ENCODE measurements at regions not wholly inside any gene's neighbourhood (a gene's known extent, or its start where the extent isn't known, plus 50 kb on each side); places are given as distances from the start of the nearest gene placed in this dataset.
"Not testable (repeated sequence)": the region's sequence is repeated elsewhere in the genome, so short reads cannot be mapped to it uniquely, and the experiment has no call there.

- no peak overlapping the region for H3K27ac ChIP-seq (ENCODE audit: low read length)
- H3K36me3 ChIP-seq (ENCODE audit: control insufficient read depth in 1 of 2, insufficient read depth in 2 of 2, low read length in 2 of 2), result no peaks in the 10 kb centered on the region
- H3K9me3 ChIP-seq (ENCODE audit: control insufficient read depth in 1 of 2, low read length in 2 of 2), result no peaks in the 10 kb centered on the region
- no peaks in the 10 kb centered on the region for H3K27me3 ChIP-seq (ENCODE audit: low read depth, low read length)
- no peak overlapping the region for H3K4me3 ChIP-seq (ENCODE audit: low read depth in 1 of 2, low read length in 2 of 2)
- H3K4me1 ChIP-seq (ENCODE audit: control insufficient read depth in 1 of 2, insufficient read depth in 2 of 2, low read length in 2 of 2), result no peaks in the 10 kb centered on the region
Measured at GRCh38 chr10:34957531-34957930, 132.6 kb downstream of the CUL2 start.

GRCh38 chr10:34956756-34957155, 133.4 kb downstream of the CUL2 start:
- Histone ChIP-seq H3K9me3 (ENCODE audit: control insufficient read depth in 1 of 2, low read length in 2 of 2) (no peaks in the 10 kb centered on the region), H3K4me1 (ENCODE audit: control insufficient read depth in 1 of 2, insufficient read depth in 2 of 2, low read length in 2 of 2) (no peaks in the 10 kb centered on the region), H3K27me3 (ENCODE audit: low read depth, low read length) (no peaks in the 10 kb centered on the region), H3K27ac (ENCODE audit: low read length) (no peak overlapping the region), H3K36me3 (ENCODE audit: control insufficient read depth in 1 of 2, insufficient read depth in 2 of 2, low read length in 2 of 2) (no peaks in the 10 kb centered on the region), H3K4me3 (ENCODE audit: low read depth in 1 of 2, low read length in 2 of 2) (no peak overlapping the region)

GRCh38 chr10:34955391-34955790, 134.8 kb downstream of the CUL2 start:
- no peaks in the 10 kb centered on the region for H3K4me1 ChIP-seq (ENCODE audit: control insufficient read depth in 1 of 2, insufficient read depth in 2 of 2, low read length in 2 of 2)
- no peaks in the 10 kb centered on the region for H3K9me3 ChIP-seq (ENCODE audit: control insufficient read depth in 1 of 2, low read length in 2 of 2)
- H3K36me3 ChIP-seq (ENCODE audit: control insufficient read depth in 1 of 2, insufficient read depth in 2 of 2, low read length in 2 of 2), result no peaks in the 10 kb centered on the region
- no peak overlapping the region for H3K4me3 ChIP-seq (ENCODE audit: low read depth in 1 of 2, low read length in 2 of 2)
- H3K27ac ChIP-seq (ENCODE audit: low read length), result no peak overlapping the region
- H3K27me3 ChIP-seq (ENCODE audit: low read depth, low read length), result no peaks in the 10 kb centered on the region

- Histone ChIP-seq H3K36me3 (ENCODE audit: control insufficient read depth in 1 of 2, insufficient read depth in 2 of 2, low read length in 2 of 2) (no peaks in the 10 kb centered on the region), H3K4me1 (ENCODE audit: control insufficient read depth in 1 of 2, insufficient read depth in 2 of 2, low read length in 2 of 2) (no peaks in the 10 kb centered on the region), H3K9me3 (ENCODE audit: control insufficient read depth in 1 of 2, low read length in 2 of 2) (no peaks in the 10 kb centered on the region), H3K27me3 (ENCODE audit: low read depth, low read length) (no peaks in the 10 kb centered on the region), H3K27ac (ENCODE audit: low read length) (no peak overlapping the region), H3K4me3 (ENCODE audit: low read depth in 1 of 2, low read length in 2 of 2) (no peak overlapping the region)
Measured at GRCh38 chr10:34954142-34954541, 136.0 kb downstream of the CUL2 start.

GRCh38 chr10:34951263-34951887, 136.3 kb upstream of the PARD3 start:
- not testable (repeated sequence) for H3K4me3 ChIP-seq (ENCODE audit: low read depth in 1 of 2, low read length in 2 of 2); H3K36me3 ChIP-seq (ENCODE audit: control insufficient read depth in 1 of 2, insufficient read depth in 2 of 2, low read length in 2 of 2); H3K27ac ChIP-seq (ENCODE audit: low read length); H3K9me3 ChIP-seq (ENCODE audit: control insufficient read depth in 1 of 2, low read length in 2 of 2); H3K4me1 ChIP-seq (ENCODE audit: control insufficient read depth in 1 of 2, insufficient read depth in 2 of 2, low read length in 2 of 2); H3K27me3 ChIP-seq (ENCODE audit: low read depth, low read length)

- H3K4me3 ChIP-seq (ENCODE audit: low read depth in 1 of 2, low read length in 2 of 2); H3K36me3 ChIP-seq (ENCODE audit: control insufficient read depth in 1 of 2, insufficient read depth in 2 of 2, low read length in 2 of 2); H3K4me1 ChIP-seq (ENCODE audit: control insufficient read depth in 1 of 2, insufficient read depth in 2 of 2, low read length in 2 of 2); H3K9me3 ChIP-seq (ENCODE audit: control insufficient read depth in 1 of 2, low read length in 2 of 2); H3K27ac ChIP-seq (ENCODE audit: low read length); H3K27me3 ChIP-seq (ENCODE audit: low read depth, low read length): not testable (repeated sequence)
Measured at GRCh38 chr10:34945951-34946522, 130.9 kb upstream of the PARD3 start.

GRCh38 chr10:34941471-34942357, 126.6 kb upstream of the PARD3 start:
- H3K9me3 ChIP-seq (ENCODE audit: control insufficient read depth in 1 of 2, low read length in 2 of 2), result no peaks in the 10 kb centered on the region
- H3K36me3 ChIP-seq (ENCODE audit: control insufficient read depth in 1 of 2, insufficient read depth in 2 of 2, low read length in 2 of 2), result no peaks in the 10 kb centered on the region
- H3K4me3 ChIP-seq (ENCODE audit: low read depth in 1 of 2, low read length in 2 of 2), result no peak overlapping the region
- no peak overlapping the region for H3K27ac ChIP-seq (ENCODE audit: low read length)
- no peaks in the 10 kb centered on the region for H3K27me3 ChIP-seq (ENCODE audit: low read depth, low read length)
- H3K4me1 ChIP-seq (ENCODE audit: control insufficient read depth in 1 of 2, insufficient read depth in 2 of 2, low read length in 2 of 2), result no peaks in the 10 kb centered on the region

GRCh38 chr10:34940436-34940835, 125.3 kb upstream of the PARD3 start:
- H3K27me3 ChIP-seq (ENCODE audit: low read depth, low read length), result no peaks in the 10 kb centered on the region
- H3K9me3 ChIP-seq (ENCODE audit: control insufficient read depth in 1 of 2, low read length in 2 of 2), result no peaks in the 10 kb centered on the region
- H3K36me3 ChIP-seq (ENCODE audit: control insufficient read depth in 1 of 2, insufficient read depth in 2 of 2, low read length in 2 of 2), result no peaks in the 10 kb centered on the region
- no peak overlapping the region for H3K4me3 ChIP-seq (ENCODE audit: low read depth in 1 of 2, low read length in 2 of 2)
- H3K27ac ChIP-seq (ENCODE audit: low read length), result no peak overlapping the region
- no peaks in the 10 kb centered on the region for H3K4me1 ChIP-seq (ENCODE audit: control insufficient read depth in 1 of 2, insufficient read depth in 2 of 2, low read length in 2 of 2)

- Histone ChIP-seq H3K36me3 (ENCODE audit: control insufficient read depth in 1 of 2, insufficient read depth in 2 of 2, low read length in 2 of 2) (no peaks in the 10 kb centered on the region), H3K27me3 (ENCODE audit: low read depth, low read length) (no peaks in the 10 kb centered on the region), H3K9me3 (ENCODE audit: control insufficient read depth in 1 of 2, low read length in 2 of 2) (no peaks in the 10 kb centered on the region)
Measured at GRCh38 chr10:34938399-34938670, 123.2 kb upstream of the PARD3 start.

GRCh38 chr10:34937643-34938398, 122.7 kb upstream of the PARD3 start:
- not testable (repeated sequence) for H3K27me3 ChIP-seq (ENCODE audit: low read depth, low read length); H3K27ac ChIP-seq (ENCODE audit: low read length); H3K4me3 ChIP-seq (ENCODE audit: low read depth in 1 of 2, low read length in 2 of 2); H3K9me3 ChIP-seq (ENCODE audit: control insufficient read depth in 1 of 2, low read length in 2 of 2); H3K36me3 ChIP-seq (ENCODE audit: control insufficient read depth in 1 of 2, insufficient read depth in 2 of 2, low read length in 2 of 2)
- peaks cover 0 to 10% of the 10 kb centered on the region in 2 donors for H3K4me1 ChIP-seq (ENCODE audit: control insufficient read depth in 1 of 2, insufficient read depth in 2 of 2, low read length in 2 of 2)

More at GRCh38 chr10:34938399-34938670, 123.2 kb upstream of the PARD3 start:
- Histone ChIP-seq H3K27ac (ENCODE audit: low read length) (no peak overlapping the region), H3K4me1 (ENCODE audit: control insufficient read depth in 1 of 2, insufficient read depth in 2 of 2, low read length in 2 of 2) (peaks cover 0 to 5% of the 10 kb centered on the region in 2 donors), H3K4me3 (ENCODE audit: low read depth in 1 of 2, low read length in 2 of 2) (no peak overlapping the region)

- no peak overlapping the region for H3K27ac ChIP-seq (ENCODE audit: low read length)
- H3K36me3 ChIP-seq (ENCODE audit: control insufficient read depth in 1 of 2, insufficient read depth in 2 of 2, low read length in 2 of 2), result no peaks in the 10 kb centered on the region
- peaks cover 0 to 15% of the 10 kb centered on the region in 2 donors for H3K4me1 ChIP-seq (ENCODE audit: control insufficient read depth in 1 of 2, insufficient read depth in 2 of 2, low read length in 2 of 2)
- no peaks in the 10 kb centered on the region for H3K9me3 ChIP-seq (ENCODE audit: control insufficient read depth in 1 of 2, low read length in 2 of 2)
- no peaks in the 10 kb centered on the region for H3K27me3 ChIP-seq (ENCODE audit: low read depth, low read length)
- no peak overlapping the region for H3K4me3 ChIP-seq (ENCODE audit: low read depth in 1 of 2, low read length in 2 of 2)
Measured at GRCh38 chr10:34936061-34936460, 121.0 kb upstream of the PARD3 start.
